ENCODE measurements at regions not wholly inside any gene's neighbourhood (a gene's known extent, or its start where the extent isn't known, plus 50 kb on each side); places are given as distances from the start of the nearest gene placed in this dataset.

DNA sequence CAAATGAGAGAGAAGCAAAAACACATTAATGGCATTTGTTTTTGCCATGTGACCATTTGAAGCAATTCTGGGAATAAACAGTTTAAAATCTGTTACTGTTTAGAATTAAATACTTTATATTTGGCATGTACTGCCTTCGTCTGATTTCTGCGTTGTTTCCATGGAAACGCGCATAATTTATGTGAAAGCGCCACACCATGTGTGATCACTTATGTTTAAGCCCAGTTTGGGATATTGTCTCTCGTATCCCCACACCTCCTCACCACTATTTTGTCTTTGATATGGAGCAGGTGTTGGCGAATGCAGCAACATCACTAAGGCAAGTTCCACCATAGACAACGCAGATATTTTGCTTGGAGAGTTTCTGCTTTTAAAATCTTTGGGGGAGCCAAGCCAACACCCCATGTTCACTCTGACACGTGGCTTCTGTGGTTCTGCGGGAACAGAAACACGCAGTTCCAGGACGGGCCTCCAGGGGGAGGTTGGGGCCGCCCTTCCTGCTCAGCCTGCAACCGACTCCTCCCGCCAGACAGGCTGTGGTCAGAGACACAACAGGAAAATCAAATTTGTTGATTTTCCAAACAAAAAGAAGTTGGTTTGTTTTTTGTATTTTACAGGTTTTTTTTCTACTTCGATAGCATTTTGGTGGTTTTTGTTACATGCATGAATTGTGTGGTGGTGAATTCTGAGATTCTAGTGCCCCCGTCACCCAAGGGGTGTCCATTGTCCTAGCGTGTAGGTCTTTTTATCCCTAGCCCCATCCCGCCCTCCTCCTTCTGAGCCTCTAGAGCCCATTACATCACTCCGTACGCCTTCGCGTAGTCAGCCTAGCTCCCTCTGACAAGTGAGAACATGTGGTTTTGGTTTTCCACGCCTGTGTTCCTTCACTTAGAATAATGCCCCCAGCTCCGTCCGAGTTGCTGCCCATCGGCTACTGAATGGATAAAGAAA, 101.9 kb upstream of the SFSWAP start:
- TF ChIP-seq, protein P1, sequence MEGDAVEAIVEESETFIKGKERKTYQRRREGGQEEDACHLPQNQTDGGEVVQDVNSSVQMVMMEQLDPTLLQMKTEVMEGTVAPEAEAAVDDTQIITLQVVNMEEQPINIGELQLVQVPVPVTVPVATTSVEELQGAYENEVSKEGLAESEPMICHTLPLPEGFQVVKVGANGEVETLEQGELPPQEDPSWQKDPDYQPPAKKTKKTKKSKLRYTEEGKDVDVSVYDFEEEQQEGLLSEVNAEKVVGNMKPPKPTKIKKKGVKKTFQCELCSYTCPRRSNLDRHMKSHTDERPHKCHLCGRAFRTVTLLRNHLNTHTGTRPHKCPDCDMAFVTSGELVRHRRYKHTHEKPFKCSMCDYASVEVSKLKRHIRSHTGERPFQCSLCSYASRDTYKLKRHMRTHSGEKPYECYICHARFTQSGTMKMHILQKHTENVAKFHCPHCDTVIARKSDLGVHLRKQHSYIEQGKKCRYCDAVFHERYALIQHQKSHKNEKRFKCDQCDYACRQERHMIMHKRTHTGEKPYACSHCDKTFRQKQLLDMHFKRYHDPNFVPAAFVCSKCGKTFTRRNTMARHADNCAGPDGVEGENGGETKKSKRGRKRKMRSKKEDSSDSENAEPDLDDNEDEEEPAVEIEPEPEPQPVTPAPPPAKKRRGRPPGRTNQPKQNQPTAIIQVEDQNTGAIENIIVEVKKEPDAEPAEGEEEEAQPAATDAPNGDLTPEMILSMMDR (IDR thresholded peaks at IDR 0.05; ENCODE audit: low read depth, low read length, missing control alignments): peak; percentile 89
- no peak overlapping the region for H3K4me3 ChIP-seq (replicated peaks; ENCODE audit: low read depth, low read length)
- peak; percentile 64 for DNase-seq (ENCODE audit: extremely low read depth, low read depth)

DNA sequence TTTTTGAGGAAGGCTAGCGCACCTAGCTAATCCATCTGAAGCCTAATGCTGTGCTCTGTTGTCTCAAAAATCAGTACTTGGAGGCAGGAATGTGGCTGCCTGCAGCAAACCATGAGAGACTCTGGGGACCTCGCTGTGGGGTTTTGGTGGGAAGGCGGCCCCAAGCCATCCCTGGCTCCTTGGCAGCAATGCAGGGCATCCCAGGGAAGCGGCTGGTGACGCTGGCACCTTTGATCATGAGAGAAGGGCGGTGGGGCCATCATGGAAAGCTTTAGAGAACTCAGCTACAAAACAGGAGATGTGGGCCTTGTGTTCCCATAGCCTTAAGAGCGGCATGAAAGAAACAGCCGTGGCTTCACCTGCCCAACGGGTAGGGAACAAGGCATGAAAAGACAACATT, 101.1 kb upstream of the SFSWAP start:
- no peak overlapping the region for H3K4me3 ChIP-seq (replicated peaks; ENCODE audit: low read depth, low read length)

DNA sequence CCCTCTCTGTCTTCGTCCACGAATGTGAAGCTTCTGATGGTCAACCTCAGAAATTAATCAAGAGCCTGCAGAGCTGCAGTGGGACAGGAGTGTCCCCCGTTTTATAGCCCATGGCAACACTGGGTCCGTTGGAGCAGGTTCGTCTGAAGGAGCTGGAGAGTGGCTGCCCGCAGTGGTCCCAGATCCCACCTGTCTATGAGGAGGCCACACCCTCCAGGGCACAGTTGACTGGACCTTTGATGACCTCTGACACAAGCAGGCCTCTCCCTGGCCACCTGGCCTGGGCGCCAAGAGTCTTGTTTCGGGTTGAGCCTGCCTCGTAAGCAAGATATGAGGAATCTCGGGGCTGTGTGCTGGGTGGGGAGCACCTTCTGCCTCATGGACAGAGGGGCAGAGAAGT, 100.7 kb upstream of the SFSWAP start:
- no peak overlapping the region for H3K4me3 ChIP-seq (replicated peaks; ENCODE audit: low read depth, low read length)
- TF ChIP-seq, protein P1 (IDR thresholded peaks at IDR 0.05; ENCODE audit: low read depth, low read length, missing control alignments): no peak
- no peak for DNase-seq (ENCODE audit: extremely low read depth, low read depth)

More for the DNA sequence above, 101.1 kb upstream of the SFSWAP start:
- TF ChIP-seq, protein P1 (IDR thresholded peaks at IDR 0.05; ENCODE audit: low read depth, low read length, missing control alignments): no peak
- DNase-seq (ENCODE audit: extremely low read depth, low read depth): no peak

DNA sequence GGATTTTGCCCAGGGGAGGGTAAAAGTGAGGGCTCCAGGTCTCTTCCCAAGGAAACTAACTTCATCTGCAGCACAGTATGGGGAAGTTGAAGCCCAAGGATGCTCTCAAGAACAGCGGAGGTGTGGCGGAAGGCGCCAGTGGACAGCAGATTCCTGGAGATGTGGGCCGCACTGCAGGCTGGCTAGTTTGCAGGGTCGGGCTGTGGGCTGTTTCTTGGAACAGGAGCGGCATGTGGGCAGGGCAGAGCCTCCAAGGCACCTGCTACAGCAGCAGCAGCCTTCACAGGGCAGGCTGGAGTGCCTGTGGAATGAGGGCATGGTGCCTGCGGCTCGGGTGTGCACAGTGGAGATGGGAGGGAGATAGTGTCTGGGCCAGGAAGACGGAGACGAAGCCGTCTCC, 100.0 kb upstream of the SFSWAP start:
- DNase-seq (ENCODE audit: extremely low read depth, low read depth): no peak
- TF ChIP-seq, protein P1 (IDR thresholded peaks at IDR 0.05; ENCODE audit: low read depth, low read length, missing control alignments): no peak
- no peak overlapping the region for H3K4me3 ChIP-seq (replicated peaks; ENCODE audit: low read depth, low read length)

DNA sequence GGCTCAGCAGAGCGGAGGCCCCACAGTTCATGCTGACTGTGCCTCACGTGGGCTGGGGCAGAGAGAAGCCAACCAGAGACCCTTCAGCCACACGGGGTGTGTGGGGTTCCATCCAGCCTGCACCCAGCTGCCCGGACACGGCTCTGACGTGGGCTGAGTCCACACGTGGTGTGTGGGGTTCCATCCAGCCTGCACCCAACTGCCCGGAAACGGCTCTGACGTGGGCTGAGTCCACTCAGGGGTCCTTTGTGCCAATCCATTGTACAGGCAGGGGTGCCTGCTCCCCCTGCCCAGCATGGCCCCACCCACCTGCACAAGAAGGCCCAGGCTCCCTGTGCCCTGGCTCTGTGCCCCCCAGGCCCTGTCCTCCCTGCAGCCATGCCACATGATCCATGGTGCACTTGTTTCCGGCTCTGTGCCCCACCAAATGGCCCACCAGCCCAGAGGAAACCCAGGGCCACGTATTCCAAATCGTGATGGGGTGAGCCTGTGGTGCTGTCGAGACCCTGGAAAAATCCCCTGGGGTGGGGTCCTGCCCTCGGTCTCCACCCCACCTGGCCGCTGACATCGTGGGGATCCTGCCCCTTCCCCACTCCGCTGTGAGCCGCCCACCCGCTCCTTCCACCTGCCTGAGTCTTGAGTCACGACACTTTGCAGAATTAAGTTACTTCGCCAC, 99.3 kb upstream of the SFSWAP start:
- H3K4me3 ChIP-seq (replicated peaks; ENCODE audit: low read depth, low read length): no peak overlapping the region
- DNase-seq (ENCODE audit: extremely low read depth, low read depth): no peak
- TF ChIP-seq, protein P1 (IDR thresholded peaks at IDR 0.05; ENCODE audit: low read depth, low read length, missing control alignments): no peak

DNA sequence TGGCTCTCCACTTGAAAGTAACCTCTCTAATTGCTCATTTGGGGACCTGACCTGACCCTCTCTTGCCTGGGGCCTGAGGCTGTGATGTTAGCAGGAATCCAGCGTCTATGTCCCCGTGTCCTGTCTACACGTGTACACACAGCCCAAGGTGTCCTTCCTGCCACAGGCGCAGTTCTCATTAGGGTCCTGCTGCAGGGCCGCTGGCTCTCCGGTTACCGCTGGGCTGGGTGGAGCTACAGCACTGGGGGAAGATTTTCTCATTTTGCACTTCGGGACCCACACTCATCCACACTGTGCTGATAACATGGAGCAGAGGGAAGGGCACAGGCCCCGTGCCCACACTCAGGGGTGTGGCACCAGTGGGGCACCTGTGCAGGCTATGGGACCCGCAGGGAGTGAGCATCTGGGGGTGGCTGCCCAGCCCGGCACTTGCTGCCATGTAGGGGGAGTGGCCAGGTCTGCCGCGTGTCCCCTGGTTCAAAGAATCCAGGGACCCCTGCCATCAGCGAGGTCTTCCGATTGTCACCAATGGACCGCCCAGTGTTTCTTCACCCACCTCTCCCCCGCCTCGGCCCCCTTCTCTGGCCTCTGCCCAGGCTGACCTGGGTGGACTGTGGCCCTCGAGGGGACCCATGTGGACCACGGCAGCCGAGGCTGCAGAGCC, 98.7 kb upstream of the SFSWAP start:
- no peak overlapping the region for H3K4me3 ChIP-seq (replicated peaks; ENCODE audit: low read depth, low read length)
- TF ChIP-seq, protein P1 (IDR thresholded peaks at IDR 0.05; ENCODE audit: low read depth, low read length, missing control alignments): no peak
- no peak for DNase-seq (ENCODE audit: extremely low read depth, low read depth)

All from HFF-Myc (cell line).